Activated naive CD4-positive, alpha-beta T cell treated with anti-CD3 and anti-CD28 coated beads, Interleukin-2, amount 50 U/mL, for 24 hours (primary cell): ENCODE measurements at regions not wholly inside any gene's neighbourhood (a gene's known extent, or its start where the extent isn't known, plus 50 kb on each side); places are given as distances from the start of the nearest gene placed in this dataset.
"Not testable (repeated sequence)": the region's sequence is repeated elsewhere in the genome, so short reads cannot be mapped to it uniquely, and the experiment has no call there.

Experiments
- H3K27ac Mint-ChIP-seq: one replicate; pipeline ENCODE4 v1.8.0; 2021; ENCODE audit warnings: mild to moderate bottlenecking, mixed read lengths
- H3K27me3 Mint-ChIP-seq: one replicate; pipeline ENCODE4 v1.8.0; 2021; ENCODE audit warnings: mixed read lengths
- H3K36me3 Mint-ChIP-seq: one replicate; pipeline ENCODE4 v1.8.0; 2021; ENCODE audit warnings: mixed read lengths
- H3K4me1 Mint-ChIP-seq: one replicate; pipeline ENCODE4 v1.8.0; 2021; ENCODE audit warnings: mixed read lengths
- H3K4me3 Mint-ChIP-seq: one replicate; pipeline ENCODE4 v1.8.0; 2021; ENCODE audit warnings: mild to moderate bottlenecking, mixed read lengths
- H3K9me3 Mint-ChIP-seq: one replicate; pipeline ENCODE4 v1.8.0; 2021; ENCODE audit warnings: mixed read lengths

- H3K36me3 Mint-ChIP-seq, H3K27me3 Mint-ChIP-seq, H3K27ac Mint-ChIP-seq, H3K9me3 Mint-ChIP-seq, H3K4me3 Mint-ChIP-seq, H3K4me1 Mint-ChIP-seq: not testable (repeated sequence)
Measured at GRCh38 chr15:20192982-20193929, 348.3 kb downstream of the GOLGA6L6 start.

GRCh38 chr15:20191508-20192125 lies 350.0 kb downstream of the GOLGA6L6 start:
- H3K4me1 Mint-ChIP-seq, H3K36me3 Mint-ChIP-seq, H3K9me3 Mint-ChIP-seq, H3K27ac Mint-ChIP-seq, H3K27me3 Mint-ChIP-seq, H3K4me3 Mint-ChIP-seq: not testable (repeated sequence)

GRCh38 chr15:20188611-20189010 lies 353.0 kb downstream of the GOLGA6L6 start:
- not testable (repeated sequence) for H3K9me3 Mint-ChIP-seq, H3K27me3 Mint-ChIP-seq, H3K4me3 Mint-ChIP-seq, H3K4me1 Mint-ChIP-seq, H3K27ac Mint-ChIP-seq, H3K36me3 Mint-ChIP-seq

- H3K27me3 Mint-ChIP-seq = not testable (repeated sequence)
Measured at GRCh38 chr15:20187370-20188355, 353.9 kb downstream of the GOLGA6L6 start.

GRCh38 chr15:20184879-20185278 lies 356.7 kb downstream of the GOLGA6L6 start:
- H3K4me1 Mint-ChIP-seq, H3K27me3 Mint-ChIP-seq, H3K4me3 Mint-ChIP-seq, H3K9me3 Mint-ChIP-seq, H3K36me3 Mint-ChIP-seq, H3K27ac Mint-ChIP-seq: not testable (repeated sequence)

More at GRCh38 chr15:20187370-20188355, 353.9 kb downstream of the GOLGA6L6 start:
- not testable (repeated sequence) for H3K9me3 Mint-ChIP-seq, H3K27ac Mint-ChIP-seq, H3K4me3 Mint-ChIP-seq, H3K36me3 Mint-ChIP-seq, H3K4me1 Mint-ChIP-seq

- not testable (repeated sequence) for H3K27ac Mint-ChIP-seq, H3K4me1 Mint-ChIP-seq, H3K9me3 Mint-ChIP-seq, H3K27me3 Mint-ChIP-seq, H3K4me3 Mint-ChIP-seq, H3K36me3 Mint-ChIP-seq
Measured at GRCh38 chr15:20168221-20168620, 373.4 kb downstream of the GOLGA6L6 start.

GRCh38 chr15:20153528-20153927 lies 388.1 kb downstream of the GOLGA6L6 start:
- H3K27me3 Mint-ChIP-seq, H3K27ac Mint-ChIP-seq, H3K4me1 Mint-ChIP-seq, H3K9me3 Mint-ChIP-seq, H3K36me3 Mint-ChIP-seq, H3K4me3 Mint-ChIP-seq: not testable (repeated sequence)

GRCh38 chr15:20148679-20149078 lies 392.9 kb downstream of the GOLGA6L6 start:
- H3K27ac Mint-ChIP-seq, H3K4me1 Mint-ChIP-seq, H3K9me3 Mint-ChIP-seq, H3K36me3 Mint-ChIP-seq, H3K27me3 Mint-ChIP-seq, H3K4me3 Mint-ChIP-seq: not testable (repeated sequence)

GRCh38 chr15:20148008-20148407 lies 393.6 kb downstream of the GOLGA6L6 start:
- not testable (repeated sequence) for H3K4me1 Mint-ChIP-seq, H3K36me3 Mint-ChIP-seq, H3K27ac Mint-ChIP-seq, H3K4me3 Mint-ChIP-seq, H3K9me3 Mint-ChIP-seq, H3K27me3 Mint-ChIP-seq

GRCh38 chr15:20144333-20145036 lies 397.1 kb downstream of the GOLGA6L6 start:
- not testable (repeated sequence) for H3K36me3 Mint-ChIP-seq, H3K27ac Mint-ChIP-seq

GRCh38 chr15:20142906-20143305 lies 398.7 kb downstream of the GOLGA6L6 start:
- not testable (repeated sequence) for H3K27ac Mint-ChIP-seq, H3K4me3 Mint-ChIP-seq, H3K4me1 Mint-ChIP-seq, H3K36me3 Mint-ChIP-seq, H3K27me3 Mint-ChIP-seq, H3K9me3 Mint-ChIP-seq

More at GRCh38 chr15:20144333-20145036, 397.1 kb downstream of the GOLGA6L6 start:
- H3K4me1 Mint-ChIP-seq, H3K9me3 Mint-ChIP-seq, H3K4me3 Mint-ChIP-seq, H3K27me3 Mint-ChIP-seq: not testable (repeated sequence)

- not testable (repeated sequence) for H3K36me3 Mint-ChIP-seq, H3K4me1 Mint-ChIP-seq, H3K9me3 Mint-ChIP-seq, H3K27ac Mint-ChIP-seq, H3K4me3 Mint-ChIP-seq, H3K27me3 Mint-ChIP-seq
Measured at GRCh38 chr15:20142410-20142809, 399.2 kb downstream of the GOLGA6L6 start.

- H3K4me1 Mint-ChIP-seq, H3K36me3 Mint-ChIP-seq, H3K27ac Mint-ChIP-seq, H3K4me3 Mint-ChIP-seq, H3K9me3 Mint-ChIP-seq, H3K27me3 Mint-ChIP-seq: not testable (repeated sequence)
Measured at GRCh38 chr15:20124668-20125067, 416.9 kb downstream of the GOLGA6L6 start.

- Mint-ChIP-seq H3K9me3 (no peaks in the 10 kb centered on the region), H3K27me3 (no peaks in the 10 kb centered on the region), H3K36me3 (no peaks in the 10 kb centered on the region), H3K4me3 (no peak overlapping the region), H3K27ac (no peak overlapping the region), H3K4me1 (no peaks in the 10 kb centered on the region)
Measured at GRCh38 chr15:20106026-20106425, 435.6 kb downstream of the GOLGA6L6 start.
